ENCODE measurements at regions not wholly inside any gene's neighbourhood (a gene's known extent, or its start where the extent isn't known, plus 50 kb on each side); places are given as distances from the start of the nearest gene placed in this dataset.

DNA sequence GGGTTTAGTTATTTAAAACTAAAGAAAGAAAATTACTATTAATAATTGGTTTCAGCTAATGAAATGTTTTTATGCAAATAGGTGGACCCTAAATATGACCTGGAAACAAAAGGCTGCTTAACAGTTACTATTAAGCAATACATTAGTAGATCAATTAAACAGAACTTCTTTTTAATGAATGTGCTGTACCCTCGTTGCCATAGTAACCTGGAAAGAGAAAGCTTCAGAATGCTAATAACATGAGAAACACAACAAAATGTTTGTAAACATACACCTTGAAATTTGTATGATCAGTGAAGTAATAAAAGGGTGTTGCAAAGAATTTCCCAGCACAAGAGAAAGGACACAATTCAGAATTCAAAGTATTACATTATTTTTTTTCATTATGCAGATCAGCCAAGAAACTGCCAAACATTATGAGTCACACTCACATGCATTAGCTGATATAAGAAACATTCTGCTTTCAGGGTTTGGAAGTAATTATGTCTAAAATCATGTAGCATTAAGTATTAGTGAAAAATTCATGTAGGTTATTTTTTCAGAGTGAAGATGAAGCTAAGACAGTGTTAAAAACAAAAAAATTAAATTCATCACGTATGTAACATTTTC is 348.3 kb downstream of the ISL1 start:
- ATAC-seq: no peak
- no peaks in the 10 kb centered on the region for H3K27me3 ChIP-seq
- H3K4me3 ChIP-seq: no peak overlapping the region
- H3K36me3 ChIP-seq: no peaks in the 10 kb centered on the region
- peaks cover 0 to 2% of the 10 kb centered on the region in 2 donors for H3K9me3 ChIP-seq
- DNase-seq: peak in 2 of 4 donors; percentile 9 to 26
- no peak overlapping the region for H3K27ac ChIP-seq
- TF ChIP-seq, protein P1, sequence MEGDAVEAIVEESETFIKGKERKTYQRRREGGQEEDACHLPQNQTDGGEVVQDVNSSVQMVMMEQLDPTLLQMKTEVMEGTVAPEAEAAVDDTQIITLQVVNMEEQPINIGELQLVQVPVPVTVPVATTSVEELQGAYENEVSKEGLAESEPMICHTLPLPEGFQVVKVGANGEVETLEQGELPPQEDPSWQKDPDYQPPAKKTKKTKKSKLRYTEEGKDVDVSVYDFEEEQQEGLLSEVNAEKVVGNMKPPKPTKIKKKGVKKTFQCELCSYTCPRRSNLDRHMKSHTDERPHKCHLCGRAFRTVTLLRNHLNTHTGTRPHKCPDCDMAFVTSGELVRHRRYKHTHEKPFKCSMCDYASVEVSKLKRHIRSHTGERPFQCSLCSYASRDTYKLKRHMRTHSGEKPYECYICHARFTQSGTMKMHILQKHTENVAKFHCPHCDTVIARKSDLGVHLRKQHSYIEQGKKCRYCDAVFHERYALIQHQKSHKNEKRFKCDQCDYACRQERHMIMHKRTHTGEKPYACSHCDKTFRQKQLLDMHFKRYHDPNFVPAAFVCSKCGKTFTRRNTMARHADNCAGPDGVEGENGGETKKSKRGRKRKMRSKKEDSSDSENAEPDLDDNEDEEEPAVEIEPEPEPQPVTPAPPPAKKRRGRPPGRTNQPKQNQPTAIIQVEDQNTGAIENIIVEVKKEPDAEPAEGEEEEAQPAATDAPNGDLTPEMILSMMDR (IDR thresholded peaks at IDR 0.05): no peak
- intact Hi-C loops (cut with DNase I): no loop called here
- no peaks in the 10 kb centered on the region for H3K4me1 ChIP-seq

DNA sequence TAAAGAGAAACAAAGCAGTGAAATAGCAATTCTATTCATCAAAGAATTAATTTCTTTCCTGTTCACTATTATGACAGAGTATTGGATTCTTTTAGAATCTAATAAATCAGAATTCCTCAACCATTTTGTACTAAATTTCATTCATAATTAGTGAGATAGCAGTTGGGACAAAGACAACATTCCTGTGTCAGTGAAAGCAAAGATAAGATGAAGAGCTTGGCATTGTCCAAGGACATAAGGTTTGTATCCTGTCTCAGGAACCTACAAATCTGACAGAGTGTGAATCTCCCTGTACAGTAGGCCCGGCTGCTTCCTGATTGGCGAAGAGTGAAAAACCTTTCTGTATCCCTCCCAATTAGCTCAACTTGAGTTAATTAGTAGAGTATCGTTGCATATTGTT is 349.1 kb downstream of the ISL1 start:
- ATAC-seq: no peak
- no peaks in the 10 kb centered on the region for H3K27me3 ChIP-seq
- no peak overlapping the region for H3K4me3 ChIP-seq

DNA sequence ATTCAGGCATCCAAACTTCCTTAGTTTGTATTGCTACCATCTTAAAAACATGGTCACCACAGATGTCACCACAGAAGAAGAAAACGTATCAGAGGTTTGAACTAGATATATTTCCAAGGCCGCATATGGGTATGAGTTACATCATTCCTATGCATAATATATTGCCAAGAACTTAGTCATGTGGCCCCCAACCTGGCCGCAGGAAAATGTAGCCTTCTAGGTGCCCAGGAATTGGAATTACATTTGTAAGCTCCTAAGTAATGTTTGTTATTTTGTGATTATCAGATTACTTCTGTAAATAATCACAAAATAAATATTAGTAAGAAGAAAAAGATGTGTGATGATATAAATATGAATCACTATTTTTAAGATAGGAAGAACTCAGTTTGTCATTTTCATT is 351.4 kb downstream of the ISL1 start:
- Histone ChIP-seq H3K27me3 (no peaks in the 10 kb centered on the region), H3K4me1 (no peaks in the 10 kb centered on the region), H3K4me3 (no peak overlapping the region), H3K36me3 (no peaks in the 10 kb centered on the region), H3K27ac (no peak overlapping the region), H3K9me3 (peaks cover 0 to 2% of the 10 kb centered on the region in 2 donors)
- ATAC-seq (no peak), DNase-seq (no peak)
- intact Hi-C loops (cut with DNase I): no loop called here
- TF ChIP-seq, protein P1 (IDR thresholded peaks at IDR 0.05): no peak

More for the DNA sequence above, 349.1 kb downstream of the ISL1 start:
- Histone ChIP-seq H3K36me3 (no peaks in the 10 kb centered on the region), H3K9me3 (peaks cover 0 to 2% of the 10 kb centered on the region in 2 donors), H3K4me1 (no peaks in the 10 kb centered on the region), H3K27ac (no peak overlapping the region)
- TF ChIP-seq, protein P1 (IDR thresholded peaks at IDR 0.05): no peak
- peak in 1 of 4 donors; percentile 5 for DNase-seq
- intact Hi-C loops (cut with DNase I): no loop called here

DNA sequence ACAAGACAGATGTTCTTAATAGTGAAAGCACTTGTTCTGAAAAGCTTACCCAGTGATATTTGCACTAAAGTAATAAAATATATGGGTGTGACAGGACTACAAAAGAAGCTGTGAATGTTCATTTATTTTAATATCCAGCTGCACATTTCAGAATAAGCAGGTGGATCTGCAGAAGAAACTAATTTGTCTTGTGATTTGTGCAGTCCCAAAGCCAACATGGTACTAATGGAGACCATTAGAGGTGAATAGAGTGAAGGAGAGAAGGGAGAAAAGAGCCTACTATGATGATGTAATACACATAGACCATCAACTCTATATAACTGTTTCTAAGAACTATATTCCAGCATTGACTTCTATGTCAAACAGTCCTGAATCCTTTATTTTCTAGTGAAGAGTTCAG is 362.8 kb downstream of the ISL1 start:
- H3K9me3 ChIP-seq: no peaks in the 10 kb centered on the region
- H3K4me3 ChIP-seq: no peak overlapping the region
- DNase-seq: no peak
- ATAC-seq: no peak
- H3K27me3 ChIP-seq: no peaks in the 10 kb centered on the region
- no peaks in the 10 kb centered on the region for H3K4me1 ChIP-seq
- H3K36me3 ChIP-seq: no peaks in the 10 kb centered on the region
- TF ChIP-seq, protein P1 (IDR thresholded peaks at IDR 0.05): no peak
- H3K27ac ChIP-seq: no peak overlapping the region
- intact Hi-C loops (cut with DNase I): no loop called here

DNA sequence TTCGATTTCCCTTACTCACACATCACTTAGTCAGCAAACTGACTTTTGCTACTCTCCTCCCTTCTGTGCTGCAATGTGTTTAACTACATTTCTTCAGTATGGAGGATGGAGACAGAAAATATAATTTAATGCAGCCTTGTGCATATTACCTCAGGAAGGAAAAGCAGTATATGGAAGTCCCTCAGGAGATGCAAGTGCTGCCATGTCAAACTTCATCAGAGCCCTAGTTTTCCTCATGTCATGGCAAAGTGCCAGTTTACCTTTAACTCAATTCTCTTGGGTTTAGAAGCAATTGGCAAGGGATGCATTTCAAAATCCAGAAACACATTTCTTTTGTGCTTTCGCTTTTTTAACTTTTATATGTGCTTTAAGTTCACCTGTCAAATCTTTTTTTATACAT is 365.4 kb downstream of the ISL1 start:
- no peaks in the 10 kb centered on the region for H3K4me1 ChIP-seq
- TF ChIP-seq, protein P1 (IDR thresholded peaks at IDR 0.05): no peak
- intact Hi-C loops (cut with DNase I): no loop called here
- no peaks in the 10 kb centered on the region for H3K9me3 ChIP-seq
- no peaks in the 10 kb centered on the region for H3K36me3 ChIP-seq
- DNase-seq: no peak
- no peak overlapping the region for H3K4me3 ChIP-seq
- ATAC-seq: no peak
- H3K27ac ChIP-seq: no peak overlapping the region
- H3K27me3 ChIP-seq: no peaks in the 10 kb centered on the region
